H1 (cell line): ENCODE measurements at regions not wholly inside any gene's neighbourhood (a gene's known extent, or its start where the extent isn't known, plus 50 kb on each side); places are given as distances from the start of the nearest gene placed in this dataset.
A peak's percentile ranks its signal among the peaks of the same experiment; 100 is the strongest.

Source experiments
- CTCF ChIA-PET: fragments of 300-600 bp; sonication (Branson Sonifier 250); formaldehyde crosslinking; loops from one replicate; lab custom pipeline; 2021; ENCODE audit not compliant: partially characterized antibody; lab: Charles Lee
- POLR2A ChIA-PET: fragments of 300-600 bp; sonication (Branson Sonifier 250); formaldehyde crosslinking; loops from one replicate; lab custom pipeline; 2021; ENCODE audit warnings: inconsistent platforms; ENCODE audit not compliant: partially characterized antibody; lab: Charles Lee
- DNase-seq, 2 experiments: peaks; one replicate each; pipeline versions ENCODE4 v3.0.0 to v3.0.0-alpha.2; 2010 to 2022; ENCODE audit warnings: low spot score in 2 of 2, low read depth in 1 of 2, mixed read lengths in 1 of 2
- FAIRE-seq: peaks from 2 replicates; lab custom pipeline; 2011; peaks lifted over from hg19 to GRCh38; lab: Jason Lieb, UNC
- H2AFZ ChIP-seq: 2 replicates; pipeline ENCODE4 v1.8.1; 2012; ENCODE audit warnings: low read length, inconsistent platforms
- H2AK5ac ChIP-seq: 2 replicates; pipeline ENCODE4 v1.6.1; 2013; ENCODE audit warnings: low read depth, low read length
- H2BK120ac ChIP-seq: replicated peaks from 2 replicates; pipeline ENCODE3; 2013; ENCODE audit warnings: low read depth, low read length, inconsistent platforms
- H2BK12ac ChIP-seq: 2 replicates; pipeline ENCODE4 v1.6.1; 2013; ENCODE audit warnings: low read depth, low read length
- H2BK15ac ChIP-seq: 2 replicates; pipeline ENCODE4 v1.6.1; 2013; ENCODE audit warnings: low read length
- H2BK20ac ChIP-seq: 2 replicates; pipeline ENCODE4 v1.6.1; 2013; ENCODE audit warnings: low read length
- H2BK5ac ChIP-seq: 2 replicates; pipeline ENCODE4 v1.6.1; 2013; ENCODE audit warnings: low read depth, low read length
- H3K14ac ChIP-seq: 2 replicates; pipeline ENCODE4 v1.6.1; 2013; ENCODE audit warnings: inconsistent platforms; ENCODE audit not compliant: insufficient read length
- H3K18ac ChIP-seq: 2 replicates; pipeline ENCODE4 v1.6.1; 2013; ENCODE audit warnings: low read length; ENCODE audit errors: extremely low read depth
- H3K23ac ChIP-seq: 2 replicates; pipeline ENCODE4 v1.6.1; 2013; ENCODE audit warnings: inconsistent platforms; ENCODE audit not compliant: insufficient read length
- H3K23me2 ChIP-seq: 2 replicates; pipeline ENCODE4 v1.6.1; 2013; ENCODE audit warnings: low read depth, low read length
- H3K27ac ChIP-seq: 2 replicates; pipeline ENCODE4 v1.6.1; 2011; ENCODE audit warnings: low read depth, low read length, inconsistent platforms
- H3K27me3 ChIP-seq, 4 experiments: replicated peaks in 1 of 4; 1 replicate in 1 of 4; 2 replicates in 3 of 4; pipeline versions ENCODE4 v1.6.1 to v1.8.1; 2011 to 2013; ENCODE audit warnings: low read length in 3 of 4, mild to moderate bottlenecking in 3 of 4, inconsistent platforms in 2 of 4, mixed read lengths in 2 of 4, moderate library complexity in 1 of 4; ENCODE audit not compliant: control insufficient read depth in 3 of 4, insufficient read depth in 3 of 4; ENCODE audit errors: extremely low read depth in 1 of 4
- H3K36me3 ChIP-seq, 4 experiments: 2 replicates each; pipeline versions ENCODE4 v1.6.1 to v1.8.1; 2011 to 2013; ENCODE audit warnings: mild to moderate bottlenecking in 4 of 4, low read length in 3 of 4, moderate library complexity in 2 of 4, control low read depth in 1 of 4, inconsistent platforms in 1 of 4; ENCODE audit not compliant: insufficient read depth in 4 of 4, control insufficient read depth in 2 of 4
- H3K4ac ChIP-seq: replicated peaks from 2 replicates; pipeline ENCODE3; 2013; ENCODE audit warnings: low read length, low read depth, mixed read lengths, inconsistent platforms; ENCODE audit not compliant: insufficient read length
- H3K4me1 ChIP-seq, 4 experiments: replicated peaks in 1 of 4; 1 replicate in 1 of 4; 2 replicates in 3 of 4; pipeline versions ENCODE4 v1.6.1 to v1.8.1; 2011 to 2013; ENCODE audit warnings: low read length in 3 of 4, inconsistent platforms in 2 of 4, mixed read lengths in 1 of 4; ENCODE audit not compliant: insufficient read depth in 4 of 4, control insufficient read depth in 3 of 4
- H3K4me2 ChIP-seq, 2 experiments: 2 replicates each; pipeline versions ENCODE4 v1.6.1 to v1.8.1; 2011 to 2013; ENCODE audit warnings: low read depth in 2 of 2, low read length in 2 of 2, control low read depth in 1 of 2, inconsistent platforms in 1 of 2, mild to moderate bottlenecking in 1 of 2; ENCODE audit not compliant: insufficient read depth in 1 of 2
- H3K4me3 ChIP-seq, 4 experiments: fragments of 200-600, 300-600 bp in 1 of 4; sonication (generic), shearing (Covaris generic), sonication (Bioruptor Twin) in 1 of 4; 2 replicates each; pipeline versions ENCODE4 v1.5.1 to v1.8.1; 2011 to 2016; ENCODE audit warnings: low read length in 4 of 4, low read depth in 3 of 4, control low read depth in 2 of 4, inconsistent platforms in 2 of 4, mild to moderate bottlenecking in 2 of 4, mixed read lengths in 1 of 4, moderate library complexity in 1 of 4; ENCODE audit not compliant: insufficient read depth in 2 of 4; ENCODE audit errors: extremely low read depth in 1 of 4
- H3K56ac ChIP-seq: replicated peaks from 2 replicates; pipeline ENCODE3; 2013; ENCODE audit warnings: low read depth, mild to moderate bottlenecking, mixed read lengths, low read length, inconsistent platforms; ENCODE audit not compliant: insufficient read length
- H3K79me1 ChIP-seq: 2 replicates; pipeline ENCODE4 v1.6.1; 2013; ENCODE audit warnings: low read depth, low read length, control low read depth
- H3K79me2 ChIP-seq, 2 experiments: 2 replicates each; pipeline versions ENCODE4 v1.6.1 to v1.8.1; 2012 to 2013; ENCODE audit warnings: low read length in 2 of 2, mild to moderate bottlenecking in 2 of 2, inconsistent platforms in 1 of 2; ENCODE audit not compliant: insufficient read depth in 2 of 2, control insufficient read depth in 1 of 2
- H3K9ac ChIP-seq, 4 experiments: replicated peaks in 1 of 4; 1 replicate in 1 of 4; 2 replicates in 3 of 4; pipeline versions ENCODE4 v1.6.1 to v1.8.1; 2011 to 2013; ENCODE audit warnings: low read depth in 3 of 4, low read length in 3 of 4, control low read depth in 2 of 4, mild to moderate bottlenecking in 2 of 4, moderate library complexity in 2 of 4, inconsistent platforms in 1 of 4; ENCODE audit errors: extremely low read depth in 1 of 4
- H3K9me3 ChIP-seq, 2 experiments: 2 replicates each; pipeline versions ENCODE4 v1.6.1 to v1.8.1; 2012 to 2013; ENCODE audit warnings: mild to moderate bottlenecking in 2 of 2, moderate library complexity in 2 of 2, control low read depth in 1 of 2, inconsistent platforms in 1 of 2, low read depth in 1 of 2, low read length in 1 of 2, mixed read lengths in 1 of 2; ENCODE audit not compliant: insufficient read depth in 2 of 2
- H4K20me1 ChIP-seq, 2 experiments: replicated peaks in 1 of 2; 2 replicates each; pipeline versions ENCODE3 to v1.8.1; 2011 to 2013; ENCODE audit warnings: inconsistent platforms in 2 of 2, low read length in 2 of 2, mild to moderate bottlenecking in 1 of 2; ENCODE audit not compliant: insufficient read depth in 2 of 2, control insufficient read depth in 1 of 2
- H4K5ac ChIP-seq: 2 replicates; pipeline ENCODE4 v1.6.1; 2013; ENCODE audit warnings: low read length, low read depth, mixed read lengths, inconsistent platforms; ENCODE audit not compliant: insufficient read length
- H4K8ac ChIP-seq: 2 replicates; pipeline ENCODE4 v1.8.0; 2013; ENCODE audit warnings: mild to moderate bottlenecking, moderate library complexity, low read length, inconsistent platforms; ENCODE audit not compliant: insufficient read depth; ENCODE audit errors: extremely low read depth
- H4K91ac ChIP-seq: replicated peaks from 2 replicates; pipeline ENCODE3; 2013; ENCODE audit warnings: low read length, mixed read lengths, inconsistent platforms; ENCODE audit not compliant: insufficient read length
- BACH1 ChIP-seq: IDR thresholded peaks from 2 replicates; pipeline ENCODE4 v1.6.1; 2012; ENCODE audit warnings: low read length, improper control_type of control experiment
- JUN ChIP-seq: IDR thresholded peaks from 2 replicates; pipeline ENCODE4 v1.6.1; 2011; ENCODE audit warnings: low read depth, mild to moderate bottlenecking, improper control_type of control experiment, low read length
- MAX ChIP-seq: IDR thresholded peaks from 2 replicates; pipeline ENCODE4 v1.6.1; 2012; ENCODE audit warnings: inconsistent platforms
- WGBS, 2 experiments: shearing (Covaris generic) in 1 of 2; methylation state at CpG; one replicate each; pipeline versions ENCODE4 v1.1.6 to v1.1.7; 2013 to 2015; ENCODE audit warnings: low lambda C conversion rate in 2 of 2, mixed read lengths in 2 of 2, inconsistent platforms in 1 of 2, low coverage in 1 of 2, missing lambda C conversion rate in 1 of 2; ENCODE audit not compliant: insufficient replicate concordance in 2 of 2, insufficient coverage in 1 of 2, insufficient read length in 1 of 2; ENCODE audit errors: extremely low coverage in 1 of 2, missing lambda C conversion rate in 1 of 2; 5-methylcytosine and 5-hydroxymethylcytosine counted together

- Histone ChIP-seq H3K4ac (no peak overlapping the region), H3K14ac (no peak overlapping the region), H3K36me3 (no peaks in the 10 kb centered on the region), H3K79me1 (no peaks in the 10 kb centered on the region), H2BK20ac (0 out of 2 replicates have a peak overlapping the region, but pooled peaks have one; percentile 40), H4K8ac (no peak overlapping the region), H2BK5ac (no peak overlapping the region), H3K18ac (no peak overlapping the region), H3K4me2 (no peak overlapping the region), H3K4me3 (no peak overlapping the region), H3K4me1 (peaks cover 0 to 16% (median 4%) of the 10 kb centered on the region in 4 experiments; a peak in 2 of 7 replicates), H4K20me1 (no peaks in the 10 kb centered on the region), H2AFZ (no peak overlapping the region), H3K27ac (no peak overlapping the region), H2AK5ac (no peak overlapping the region), H3K9me3 (no peaks in the 10 kb centered on the region), H2BK12ac (no peak overlapping the region), H3K56ac (no peak overlapping the region), H4K91ac (peak overlapping the region; percentile 3), H3K9ac (no peak overlapping the region), H3K23ac (no peak overlapping the region), H3K27me3 (no peaks in the 10 kb centered on the region), H3K23me2 (no peaks in the 10 kb centered on the region), H2BK15ac (no peak overlapping the region), H2BK120ac (peak overlapping the region; percentile 80), H3K79me2 (no peaks in the 10 kb centered on the region), H4K5ac (no peak overlapping the region)
- 95% methylated on average over 1 of the region's 1 CpG; no CpG with 5 or more reads in 1 of the 2 experiments for WGBS, 2 experiments
- TF ChIP-seq JUN: no peak
- TF ChIP-seq MAX: no peak
- no peak for TF ChIP-seq BACH1
- ChIA-PET CTCF (interaction anchor here (0.6 to 1.3 kb wide), 3 partner anchors 18 to 80 kb away, joined by 3 read pairs; no protein-coding TSS in a partner anchor), POLR2A (no interaction called here)
- no peak for FAIRE-seq
- no peak for DNase-seq
Measured at GRCh38 chr3:161641287-161641686, 144.7 kb downstream of the OTOL1 start.
